ENCODE measurements at regions not wholly inside any gene's neighbourhood (a gene's known extent, or its start where the extent isn't known, plus 50 kb on each side); places are given as distances from the start of the nearest gene placed in this dataset.

GRCh38 chr16:86952769-86953168, 364.4 kb downstream of the C16orf95 start:
- Histone ChIP-seq H3K4me2 (peak overlapping the region; percentile 58), H3K9me3 (no peaks in the 10 kb centered on the region), H3K4me1 (peaks cover 19% of the 10 kb centered on the region), H3K4me3 (no peak overlapping the region), H3K27ac (peak overlapping the region; percentile 74 to 81)
- FAIRE-seq (no peak), ATAC-seq (peak in 1 of 2 experiments; percentile 32; a peak in 1 of 6 replicates), DNase-seq (ENCODE audit: low read depth in 1 of 2, low spot score in 1 of 2) (no peak)
- TF ChIP-seq EHF (CRISPR knock-in tag; IDR thresholded peaks at IDR 0.05), result no peak
- TF ChIP-seq REST (IDR thresholded peaks at IDR 0.05), result no peak
- TF ChIP-seq EHMT2 (IDR thresholded peaks at IDR 0.05; ENCODE audit: low read depth), result no peak
- TF ChIP-seq HMGXB4 (CRISPR knock-in tag; IDR thresholded peaks at IDR 0.05; ENCODE audit: borderline replicate concordance), result no peak
- no peak for TF ChIP-seq ATOH8 (CRISPR knock-in tag; IDR thresholded peaks at IDR 0.05; ENCODE audit: low read depth)
- TF ChIP-seq ZSCAN20 (CRISPR knock-in tag; IDR thresholded peaks at IDR 0.05), result no peak
- no peak for TF ChIP-seq RARB (CRISPR knock-in tag; IDR thresholded peaks at IDR 0.05)
- no peak for TF ChIP-seq ELK1 (IDR thresholded peaks at IDR 0.05; ENCODE audit: low read depth, low read length)
- no peak for TF ChIP-seq JUN (IDR thresholded peaks at IDR 0.05)
- no peak for TF ChIP-seq CHD4 (IDR thresholded peaks at IDR 0.05; ENCODE audit: borderline replicate concordance)
- POLR2A ChIA-PET, result interaction anchor here (0.8 kb wide), 1 partner anchor 288 kb away, joined by 3 read pairs; no protein-coding TSS in a partner anchor
- CTCF ChIA-PET, result interaction anchor here (1.1 to 1.8 kb wide), 3 partner anchors 23 to 389 kb away, joined by 5 to 8 read pairs (median 6); no protein-coding TSS in a partner anchor

- POLR2A ChIA-PET, result no interaction called here
- FAIRE-seq, result no peak
Measured at GRCh38 chr16:86953631-86954391, 363.4 kb downstream of the C16orf95 start.

More at GRCh38 chr16:86953631-86954391, 363.4 kb downstream of the C16orf95 start:
- Histone ChIP-seq H3K4me2 (no peak overlapping the region), H3K4me3 (no peak overlapping the region), H3K27ac (peak overlapping the region; percentile 74 to 81; a peak in 5 of 6 replicates), H3K9me3 (no peaks in the 10 kb centered on the region), H3K4me1 (peaks cover 19% of the 10 kb centered on the region)
- CTCF ChIA-PET, result interaction anchor here (1.6 kb wide), 1 partner anchor 390 kb away, joined by 8 read pairs; no protein-coding TSS in a partner anchor
- DNase-seq (ENCODE audit: low read depth in 1 of 2, low spot score in 1 of 2) (no peak), ATAC-seq (no peak)
- TF ChIP-seq TP53 (CRISPR knock-in tag; IDR thresholded peaks at IDR 0.05), result no peak
- TF ChIP-seq HOXB5 (CRISPR knock-in tag; IDR thresholded peaks at IDR 0.05), result no peak
- TF ChIP-seq MAZ (IDR thresholded peaks at IDR 0.05; ENCODE audit: borderline replicate concordance, low read depth, low read length), result no peak
- no peak for TF ChIP-seq HEYL (CRISPR knock-in tag; IDR thresholded peaks at IDR 0.05)
- TF ChIP-seq SREBF2 (IDR thresholded peaks at IDR 0.05), result no peak
- TF ChIP-seq CHD4 (IDR thresholded peaks at IDR 0.05; ENCODE audit: borderline replicate concordance), result no peak
- no peak for TF ChIP-seq E2F6 (IDR thresholded peaks at IDR 0.05; ENCODE audit: borderline replicate concordance, low read depth)
- no peak for TF ChIP-seq FOSL2 (IDR thresholded peaks at IDR 0.05)
- no peak for TF ChIP-seq FOSL2 (CRISPR knock-in tag; IDR thresholded peaks at IDR 0.05)
- TF ChIP-seq ZNF302 (CRISPR knock-in tag; IDR thresholded peaks at IDR 0.05), result no peak
- no peak for TF ChIP-seq TFCP2L1 (CRISPR knock-in tag; IDR thresholded peaks at IDR 0.05)
- 91% methylated on average over 24 of the region's 29 CpGs for WGBS (ENCODE audit: missing lambda C conversion rate)

All from A549 (cell line).